DND-41 (cell line): ENCODE measurements at regions not wholly inside any gene's neighbourhood (a gene's known extent, or its start where the extent isn't known, plus 50 kb on each side); places are given as distances from the start of the nearest gene placed in this dataset.

Experiments used
- ATAC-seq: fragments of 200-7000 bp; cut with Tn5 transposase; 3 replicates; pipeline ENCODE4 v1.9.1; 2021; ENCODE audit warnings: low read depth; ENCODE audit not compliant: insufficient read depth
- DNase-seq: peaks from one replicate; pipeline ENCODE4 v3.0.0-alpha.2; 2020
- H2AFZ ChIP-seq: 2 replicates; pipeline ENCODE4 v1.6.0; 2012; ENCODE audit warnings: low read depth, low read length
- H3K27ac ChIP-seq: 2 replicates; pipeline ENCODE4 v1.5.1; 2012; ENCODE audit warnings: low read length, inconsistent platforms
- H3K27me3 ChIP-seq: fragments of 200-600 bp; sonication (generic); 2 replicates; pipeline ENCODE4 v1.6.0; 2012; ENCODE audit warnings: low read length, mild to moderate bottlenecking, inconsistent platforms; ENCODE audit not compliant: insufficient read depth, poor library complexity
- H3K36me3 ChIP-seq: 2 replicates; pipeline ENCODE4 v1.5.1; 2012; ENCODE audit warnings: low read length, inconsistent platforms; ENCODE audit not compliant: insufficient read depth
- H3K4me1 ChIP-seq: 2 replicates; pipeline ENCODE4 v1.5.1; 2012; ENCODE audit warnings: mild to moderate bottlenecking, low read length; ENCODE audit not compliant: insufficient read depth
- H3K4me2 ChIP-seq: 2 replicates; pipeline ENCODE4 v1.6.0; 2012; ENCODE audit warnings: mild to moderate bottlenecking, moderate library complexity, low read length, inconsistent platforms; ENCODE audit not compliant: insufficient read depth
- H3K4me3 ChIP-seq, 2 experiments: fragments of 200-600 bp in 1 of 2; shearing (Covaris generic) in 1 of 2; 2 replicates each; pipeline ENCODE4 v1.5.1; 2012 to 2016; ENCODE audit warnings: inconsistent platforms in 2 of 2, low read length in 2 of 2, mild to moderate bottlenecking in 2 of 2, low read depth in 1 of 2, moderate library complexity in 1 of 2
- H3K79me2 ChIP-seq: 2 replicates; pipeline ENCODE4 v1.6.0; 2012; ENCODE audit warnings: low read length, inconsistent platforms; ENCODE audit not compliant: insufficient read depth
- H3K9ac ChIP-seq: 2 replicates; pipeline ENCODE4 v1.6.0; 2012; ENCODE audit warnings: low read depth, mild to moderate bottlenecking, inconsistent platforms, low read length, moderate library complexity
- H3K9me3 ChIP-seq: 2 replicates; pipeline ENCODE4 v1.5.1; 2012; ENCODE audit warnings: low read length, moderate library complexity, mild to moderate bottlenecking, inconsistent platforms; ENCODE audit not compliant: insufficient read depth, severe bottlenecking
- H4K20me1 ChIP-seq: 2 replicates; pipeline ENCODE4 v1.6.0; 2012; ENCODE audit warnings: low read length; ENCODE audit not compliant: insufficient read depth
- EZH2 ChIP-seq: IDR thresholded peaks from 3 replicates; pipeline ENCODE4 v1.6.1; 2012; ENCODE audit warnings: borderline replicate concordance, low read depth, mild to moderate bottlenecking, moderate library complexity, low read length, inconsistent platforms; ENCODE audit not compliant: severe bottlenecking

- ATAC-seq (no peak), DNase-seq (no peak)
- Histone ChIP-seq H3K36me3 (no peaks in the 10 kb centered on the region), H2AFZ (no peak overlapping the region), H3K9ac (no peak overlapping the region), H3K4me1 (no peaks in the 10 kb centered on the region), H4K20me1 (no peaks in the 10 kb centered on the region), H3K9me3 (no peaks in the 10 kb centered on the region), H3K4me2 (no peak overlapping the region), H3K27ac (no peak overlapping the region), H3K79me2 (no peaks in the 10 kb centered on the region), H3K27me3 (peaks cover 3% of the 10 kb centered on the region), H3K4me3 (no peak overlapping the region)
- TF ChIP-seq EZH2, result no peak
These were observed 53.8 kb upstream of the RAD23B start for GRCh38 chr9:107229241-107229741.
